Kidney tubule cell (primary cell): ENCODE measurements at regions not wholly inside any gene's neighbourhood (a gene's known extent, or its start where the extent isn't known, plus 50 kb on each side); places are given as distances from the start of the nearest gene placed in this dataset.
"Not testable (repeated sequence)": the region's sequence is repeated elsewhere in the genome, so short reads cannot be mapped to it uniquely, and the experiment has no call there.

Experiments
- DNase-seq: peaks from one replicate; pipeline ENCODE4 v3.0.0-alpha.2; 2018; ENCODE audit warnings: low spot score

DNA sequence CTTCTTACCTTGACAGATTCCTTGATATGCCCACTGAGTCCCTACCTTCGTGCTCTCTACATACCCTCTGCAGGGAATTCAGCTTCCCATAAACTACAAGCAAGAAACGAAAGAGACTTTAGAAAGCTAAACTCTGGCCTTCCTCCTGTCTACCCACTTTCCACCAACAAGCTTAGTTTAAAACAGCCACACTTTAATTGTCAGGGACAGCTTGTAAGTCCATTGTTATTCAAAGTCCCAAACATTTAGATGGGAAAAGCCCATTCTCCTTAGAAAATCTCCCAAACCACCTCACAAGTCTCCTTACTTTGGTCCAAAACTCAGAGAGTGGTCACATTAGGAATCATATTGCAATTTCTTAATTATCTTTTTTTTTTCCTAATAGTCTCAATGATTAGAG is 2695.8 kb downstream of the PCDH9 start:
- no peak for DNase-seq

DNA sequence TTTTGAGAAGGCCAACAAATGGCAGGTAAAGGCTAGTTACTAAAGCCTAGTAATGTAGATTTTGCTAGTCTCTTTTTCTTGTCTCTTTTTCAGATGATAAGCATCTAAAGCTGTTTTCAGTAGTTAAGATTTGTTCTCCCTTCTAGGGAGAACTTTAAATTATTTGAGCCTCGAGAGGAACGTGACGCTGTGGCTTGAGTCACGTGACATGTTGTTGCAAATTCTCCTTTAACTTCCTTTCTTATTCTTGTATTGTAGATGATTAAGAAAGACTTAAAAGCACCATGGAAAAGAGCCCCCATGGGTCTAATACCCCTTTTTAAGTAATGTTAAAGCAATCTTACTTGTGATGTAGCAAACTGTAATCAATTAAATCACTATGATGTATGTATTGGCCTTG is 2698.7 kb downstream of the PCDH9 start:
- DNase-seq, result no peak

DNA sequence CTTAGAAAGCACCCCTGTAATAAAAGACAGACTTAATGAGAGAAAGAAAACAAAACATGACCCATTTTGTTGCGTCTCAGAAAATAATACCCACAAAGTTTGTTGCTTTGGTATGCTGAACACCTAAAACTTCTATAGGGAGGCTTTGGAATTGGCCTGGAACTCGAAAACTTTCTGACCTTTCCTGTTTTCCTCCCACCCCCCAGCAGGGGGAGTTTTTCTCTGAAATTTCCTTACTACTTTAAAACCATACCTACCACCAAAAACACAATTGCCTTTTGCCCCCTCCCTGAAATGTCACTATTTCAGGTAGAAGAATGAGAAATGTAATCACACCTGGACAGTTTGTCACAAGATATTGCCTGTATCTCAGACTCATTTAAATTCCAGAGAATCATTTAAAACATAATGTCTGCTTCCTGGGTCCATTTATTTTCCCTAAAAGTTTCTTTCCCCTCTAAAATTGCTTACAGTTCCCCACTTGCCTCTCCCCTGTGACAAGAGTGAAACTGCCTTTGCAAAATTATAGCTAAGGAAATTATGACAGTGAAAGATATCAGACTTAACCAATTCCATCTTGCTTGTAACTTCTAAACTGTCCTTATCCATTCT is 2700.2 kb downstream of the PCDH9 start:
- DNase-seq, result peak; percentile 12

DNA sequence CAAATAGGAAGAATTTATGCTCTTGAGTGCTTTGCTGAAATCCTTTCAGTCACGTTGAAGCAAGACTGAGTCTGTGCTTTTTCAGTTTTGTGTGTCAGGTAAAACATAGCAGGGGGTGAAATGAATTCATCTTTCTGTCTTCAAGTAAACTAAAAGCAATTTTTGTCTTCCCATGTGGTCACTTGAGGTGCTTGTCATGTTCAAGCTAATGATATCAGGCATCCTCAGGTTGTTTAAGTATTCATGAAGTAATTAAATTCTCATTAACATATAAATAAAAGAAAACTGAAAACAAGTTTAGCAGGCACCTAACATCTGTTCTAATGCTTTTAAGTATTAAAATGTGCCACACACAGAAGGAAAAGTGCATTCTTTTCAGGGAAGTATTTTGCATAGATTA is 2701.3 kb downstream of the PCDH9 start:
- DNase-seq, result no peak

DNA sequence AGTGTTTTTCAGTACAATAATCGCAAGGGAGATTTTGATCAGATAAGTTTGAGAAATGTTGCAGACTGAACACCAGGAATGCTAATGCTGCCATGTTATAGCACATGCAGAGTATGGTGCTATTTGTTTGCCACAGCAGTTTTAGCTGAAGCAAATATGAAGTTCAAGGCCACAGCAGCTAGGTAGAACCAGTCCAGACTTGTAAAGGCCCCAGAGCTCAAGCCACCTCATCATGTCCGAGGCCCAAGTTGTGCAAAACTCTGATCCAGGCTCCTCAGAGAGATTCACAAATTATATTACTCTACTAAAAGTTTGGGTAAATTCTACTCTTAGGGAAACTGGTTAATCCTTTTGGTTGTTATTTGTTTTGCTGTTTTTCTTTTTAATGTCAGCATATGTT is 2702.6 kb downstream of the PCDH9 start:
- no peak for DNase-seq

DNA sequence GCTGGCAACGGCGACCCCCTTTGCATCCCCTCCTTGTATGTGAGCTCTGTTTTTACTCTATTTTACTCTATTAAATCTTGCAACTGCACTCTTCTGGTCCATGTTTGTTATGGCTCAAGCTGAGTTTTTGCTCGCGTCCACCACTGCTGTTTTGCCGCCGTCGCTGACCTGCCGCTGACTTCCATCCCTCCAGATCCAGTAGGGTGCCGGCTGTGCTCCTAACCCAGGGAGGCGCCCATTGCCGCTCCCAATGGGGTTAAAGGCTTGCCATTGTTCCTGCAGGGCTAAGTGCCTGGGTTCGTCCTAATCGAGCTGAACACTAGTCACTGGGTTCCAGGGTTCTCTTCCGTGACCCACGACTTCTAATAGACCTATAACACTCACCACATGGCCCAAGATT is 2704.4 kb downstream of the PCDH9 start:
- no peak for DNase-seq

DNA sequence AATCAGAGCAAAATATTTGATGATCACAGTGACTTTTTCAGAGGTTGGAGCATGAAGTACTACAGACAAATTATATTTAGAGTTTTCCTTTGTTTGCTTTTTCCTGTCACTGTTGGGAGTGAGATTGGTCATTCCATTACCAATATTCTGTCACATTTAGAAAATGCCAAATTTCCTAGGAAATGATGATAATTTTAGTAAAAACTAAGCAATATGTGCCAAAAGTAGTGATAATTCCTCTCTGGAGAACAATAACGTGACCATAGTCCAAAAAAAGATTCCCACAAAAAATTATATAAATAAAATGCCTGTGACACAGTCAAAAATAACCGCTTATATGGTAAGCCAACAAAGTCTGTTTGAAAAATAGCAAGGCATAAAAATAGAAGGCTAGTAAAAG is 2719.4 kb downstream of the PCDH9 start:
- no peak for DNase-seq

DNA sequence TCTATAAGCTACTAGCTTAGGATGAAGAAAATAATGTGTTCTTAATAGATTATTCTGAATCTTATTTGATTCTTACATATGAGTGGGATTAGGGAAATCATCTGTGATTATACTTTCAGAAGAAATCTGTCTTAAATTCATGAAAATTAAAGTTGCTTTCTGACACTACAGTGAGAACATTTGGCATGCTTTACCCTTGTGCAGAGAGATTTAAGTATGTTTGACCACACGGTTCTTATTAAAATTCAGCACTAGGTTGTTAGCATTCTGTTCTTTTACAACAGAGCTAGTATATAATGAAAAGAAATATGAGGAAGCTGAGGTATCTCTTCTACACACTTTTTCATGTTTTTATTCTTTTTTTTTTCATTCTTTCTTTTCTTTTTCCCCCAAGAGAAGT is 2723.9 kb downstream of the PCDH9 start:
- DNase-seq, result no peak

DNA sequence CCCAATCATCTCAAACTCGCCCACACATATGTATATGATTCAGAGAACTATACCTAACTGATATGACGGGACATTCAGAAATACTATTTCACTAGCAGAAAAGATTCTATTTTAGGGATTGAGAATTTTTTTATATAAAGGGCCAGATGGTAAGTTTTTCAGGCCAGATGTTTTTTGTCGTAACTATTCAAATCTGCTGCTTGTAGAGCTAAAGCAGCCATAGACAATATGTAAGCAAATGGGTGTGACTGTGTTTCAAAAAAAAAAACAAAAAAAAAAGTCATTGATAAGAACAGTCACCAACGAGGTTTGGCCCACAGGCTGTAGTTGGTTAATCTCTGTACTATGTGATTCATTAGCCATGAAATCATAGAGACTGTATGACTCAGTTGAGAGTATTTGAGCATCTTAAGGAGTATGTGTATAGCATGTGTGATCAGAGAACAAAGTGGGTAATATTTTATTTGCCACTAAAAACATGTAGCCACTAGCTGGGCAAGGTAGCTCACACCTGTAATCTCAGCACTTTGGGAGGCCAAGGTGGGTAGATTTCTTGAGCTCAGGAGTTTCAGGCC is 2724.7 kb downstream of the PCDH9 start:
- no peak for DNase-seq

DNA sequence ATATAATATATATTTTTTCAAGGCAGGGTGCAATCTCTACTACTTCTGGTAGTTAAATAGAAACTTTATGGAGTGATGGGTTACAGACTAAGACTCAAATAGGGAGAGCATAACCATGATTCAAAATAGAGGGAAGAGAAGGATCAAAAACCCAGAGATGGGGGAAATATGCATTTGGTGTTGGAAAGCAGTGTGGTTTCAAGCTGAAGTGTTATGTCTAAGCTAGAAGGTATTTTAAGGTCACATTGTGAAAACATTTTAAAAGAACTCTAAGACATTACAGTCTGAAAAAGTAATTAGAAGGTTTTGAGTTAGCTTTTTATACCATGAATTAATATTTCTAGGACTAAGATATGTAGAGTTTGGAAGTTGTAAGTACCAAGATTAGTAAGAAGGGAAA is 2741.4 kb downstream of the PCDH9 start:
- no peak for DNase-seq

DNA sequence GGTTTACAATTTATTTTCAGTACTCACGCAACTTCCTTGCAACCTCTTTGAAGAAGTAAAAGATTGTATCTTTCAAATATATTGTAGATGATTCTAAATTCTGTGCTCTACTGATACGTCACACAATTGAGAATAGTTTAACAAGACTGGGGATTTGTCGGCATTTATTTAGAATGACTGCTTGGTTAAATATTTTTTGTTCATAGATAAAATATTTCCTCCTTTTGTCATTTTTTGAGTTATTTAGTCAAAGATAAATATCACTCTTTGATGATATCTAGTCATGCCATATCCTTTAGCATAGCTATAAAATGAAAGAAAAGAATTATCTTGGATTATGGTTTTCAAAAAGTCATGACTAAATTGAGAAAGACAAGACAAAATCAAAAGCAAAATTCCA is 2747.8 kb downstream of the PCDH9 start:
- no peak for DNase-seq

DNA sequence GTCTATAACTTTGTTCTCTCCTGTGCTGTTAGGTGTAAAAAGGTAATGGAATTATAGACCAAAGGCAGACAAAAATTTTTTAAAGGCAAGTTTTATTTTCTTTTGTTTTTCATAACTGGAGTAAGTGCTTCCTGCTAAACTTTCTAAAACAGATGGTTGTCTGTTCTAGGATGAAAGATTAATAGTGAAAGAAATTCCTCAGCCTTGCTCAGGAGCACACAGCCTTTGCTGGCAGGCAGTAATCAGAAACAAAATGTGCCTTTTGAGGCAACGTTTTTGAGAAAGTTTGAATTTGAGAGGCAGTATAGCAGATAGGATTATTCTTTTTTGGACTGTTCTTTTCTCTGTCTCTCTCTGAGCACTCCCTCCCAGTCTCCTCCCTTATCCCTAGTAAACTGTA is 2749.5 kb downstream of the PCDH9 start:
- DNase-seq, result no peak

DNA sequence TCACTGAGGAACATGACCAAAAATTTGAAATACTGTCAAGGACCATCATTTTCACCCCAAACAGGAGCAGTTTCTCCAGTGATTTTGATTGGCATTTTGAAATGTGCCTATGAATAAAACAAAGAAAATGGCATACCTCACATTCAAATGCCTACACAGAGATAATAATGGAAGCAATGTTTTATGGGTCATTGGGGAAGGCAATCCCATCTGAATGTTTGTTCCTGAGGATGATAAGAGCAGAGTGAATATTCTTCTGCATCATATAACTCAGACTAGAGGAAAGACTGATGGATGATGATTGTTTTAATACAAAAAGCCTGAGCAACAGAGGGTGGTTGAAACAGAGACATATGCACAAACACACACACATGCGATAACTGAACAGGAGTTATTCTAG is 2749.9 kb downstream of the PCDH9 start:
- DNase-seq, result no peak

DNA sequence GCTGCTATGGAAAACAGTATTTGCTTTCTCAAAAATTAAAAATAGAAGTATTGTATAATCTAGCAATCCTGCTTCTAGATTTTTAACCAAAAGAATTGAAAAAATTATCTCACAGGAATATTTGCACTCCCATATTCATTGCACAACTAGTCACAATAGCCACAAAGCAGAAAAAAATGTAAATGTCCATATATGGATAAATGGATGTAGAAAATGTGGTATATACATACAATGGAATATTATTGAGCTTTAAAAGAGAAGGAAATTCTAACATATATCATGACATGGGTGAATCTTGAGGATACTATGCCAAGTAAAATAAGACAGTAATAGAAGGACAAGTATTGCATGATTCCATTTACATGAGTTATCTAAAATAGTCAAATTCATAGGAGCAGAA is 2753.0 kb downstream of the PCDH9 start:
- DNase-seq, result no peak

DNA sequence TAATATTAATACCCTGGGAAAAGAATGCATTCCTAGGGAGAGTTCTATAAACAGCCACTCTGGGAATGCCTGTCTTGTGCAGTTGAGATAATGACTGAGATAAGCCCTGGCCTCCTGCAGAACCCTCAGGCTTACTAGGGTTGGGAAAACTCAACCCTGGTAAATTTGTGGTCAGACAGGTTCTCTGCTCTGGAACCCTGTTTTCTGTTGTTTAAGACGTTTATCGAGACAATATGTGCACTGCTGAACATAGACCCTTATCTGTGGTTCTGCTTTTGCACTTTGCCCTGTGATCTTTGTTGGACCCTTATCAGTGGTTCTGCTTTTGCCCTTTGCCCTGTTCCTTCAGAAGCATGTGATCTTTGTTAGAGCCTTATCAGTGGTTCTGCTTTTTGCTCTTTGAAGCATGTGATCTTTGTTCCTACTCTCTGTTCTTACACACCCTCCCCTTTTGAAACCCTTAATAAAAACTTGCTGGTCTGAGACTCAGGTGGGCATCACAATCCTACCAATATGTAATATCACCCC is 2754.0 kb downstream of the PCDH9 start:
- not testable (repeated sequence) for DNase-seq

DNA sequence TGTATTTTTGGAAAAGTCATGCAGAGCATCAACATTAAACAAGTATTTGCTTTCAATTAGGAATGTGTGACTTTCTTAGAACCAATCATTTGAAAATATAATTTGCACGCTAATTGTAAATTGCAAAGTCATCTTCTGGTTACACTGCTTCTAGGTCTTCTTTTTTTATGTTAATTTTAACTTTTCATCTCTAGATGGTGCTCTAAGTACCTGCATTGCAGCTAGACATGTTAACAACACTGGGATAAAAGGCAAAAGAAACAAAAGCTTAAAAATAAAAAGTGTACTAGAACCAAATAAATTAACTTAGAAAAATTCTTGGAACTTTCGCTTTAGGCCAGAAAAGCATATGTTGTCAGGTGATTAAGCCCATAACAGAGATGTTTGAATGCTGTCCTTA is 2758.2 kb downstream of the PCDH9 start:
- peak; percentile 18 for DNase-seq

DNA sequence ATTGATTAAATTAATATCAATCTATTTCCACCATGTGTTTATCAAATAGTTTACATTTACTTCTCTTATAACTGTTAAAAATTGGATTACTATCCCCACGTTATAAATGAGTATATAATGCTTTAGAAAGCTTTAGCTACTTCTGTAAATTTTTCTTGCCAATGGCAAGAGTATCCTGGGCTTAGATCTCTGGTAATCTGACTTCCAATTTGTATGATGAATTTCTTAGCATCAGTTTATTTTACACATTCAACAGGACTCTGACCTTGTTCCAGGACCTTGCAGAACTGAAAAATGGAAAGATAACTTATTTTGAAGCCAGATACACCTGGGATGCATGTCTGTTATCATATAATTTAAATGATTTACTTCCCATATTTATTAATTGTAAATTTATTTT is 2759.4 kb downstream of the PCDH9 start:
- DNase-seq, result no peak

DNA sequence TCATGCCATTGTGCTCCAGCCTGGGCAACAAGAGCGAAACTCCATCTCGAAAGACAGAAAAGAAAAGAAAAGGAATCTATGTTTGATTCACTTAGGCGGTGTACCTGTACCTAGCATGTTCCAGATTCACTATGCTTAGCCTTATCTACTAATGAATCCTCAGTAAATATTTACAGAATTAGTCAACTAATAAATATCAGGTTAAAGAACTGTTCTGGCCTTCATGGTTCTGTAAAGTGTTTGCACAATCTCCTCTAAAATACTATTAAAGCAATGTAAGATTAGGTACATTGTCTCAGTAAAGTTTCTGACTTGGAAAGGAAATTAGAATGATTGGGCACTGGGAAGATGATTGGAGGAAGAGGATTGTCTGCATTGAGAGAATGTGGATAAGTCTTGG is 2770.4 kb downstream of the PCDH9 start:
- no peak for DNase-seq

DNA sequence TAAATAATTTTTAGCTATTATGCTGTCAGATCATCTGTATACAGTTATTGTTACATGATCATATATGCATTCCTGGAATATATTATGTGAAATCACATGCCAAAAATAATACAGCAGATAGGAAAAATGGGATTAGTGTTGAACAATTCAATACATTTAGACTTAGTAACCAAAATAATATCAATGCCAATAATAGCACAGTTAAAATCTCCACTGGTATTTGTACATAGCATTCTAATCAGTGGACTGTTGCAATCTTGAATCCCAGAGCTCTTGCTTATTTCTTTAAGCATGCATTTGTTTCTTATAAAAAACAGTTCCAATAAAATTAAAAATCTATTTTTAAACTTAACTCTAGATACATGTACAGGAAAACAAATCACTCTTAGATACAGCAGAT is 2772.2 kb downstream of the PCDH9 start:
- no peak for DNase-seq

DNA sequence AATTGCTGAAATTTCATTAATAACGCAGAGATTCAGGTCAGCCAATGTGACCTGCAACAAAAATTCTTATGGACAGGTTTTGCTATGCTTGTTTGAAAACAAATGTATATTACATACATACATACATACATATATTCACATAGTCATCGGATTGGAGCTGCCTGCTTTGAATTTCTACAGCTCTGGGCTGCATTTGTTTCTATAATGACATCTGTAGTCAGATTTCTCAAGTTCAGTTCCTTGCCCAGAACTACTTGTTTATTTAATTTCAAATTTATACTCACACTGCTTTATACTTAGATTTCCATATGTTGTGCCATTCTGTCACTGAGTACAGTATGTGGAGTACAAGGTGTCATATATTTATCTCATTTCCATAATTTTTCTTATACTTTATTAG is 2775.0 kb downstream of the PCDH9 start:
- DNase-seq, result no peak

DNA sequence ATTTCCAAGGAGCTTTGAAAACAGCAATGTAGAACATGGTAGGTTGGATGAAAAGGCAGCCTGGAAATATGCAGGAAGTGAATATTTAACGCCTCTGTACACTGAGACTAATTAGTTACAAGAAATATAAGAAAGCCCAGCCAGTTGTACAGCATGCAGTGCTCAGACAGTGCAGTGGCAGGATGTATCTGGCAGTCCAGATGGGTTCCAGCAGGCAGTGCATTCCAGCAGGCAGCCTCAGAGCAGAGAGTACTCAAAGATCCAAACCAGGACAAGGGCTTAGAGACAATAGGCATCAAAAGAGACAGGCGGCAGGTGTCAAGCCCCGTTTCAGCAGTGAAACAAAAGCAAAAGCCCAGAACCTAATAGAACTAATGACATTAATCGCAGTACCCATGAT is 2776.3 kb downstream of the PCDH9 start:
- DNase-seq, result no peak

DNA sequence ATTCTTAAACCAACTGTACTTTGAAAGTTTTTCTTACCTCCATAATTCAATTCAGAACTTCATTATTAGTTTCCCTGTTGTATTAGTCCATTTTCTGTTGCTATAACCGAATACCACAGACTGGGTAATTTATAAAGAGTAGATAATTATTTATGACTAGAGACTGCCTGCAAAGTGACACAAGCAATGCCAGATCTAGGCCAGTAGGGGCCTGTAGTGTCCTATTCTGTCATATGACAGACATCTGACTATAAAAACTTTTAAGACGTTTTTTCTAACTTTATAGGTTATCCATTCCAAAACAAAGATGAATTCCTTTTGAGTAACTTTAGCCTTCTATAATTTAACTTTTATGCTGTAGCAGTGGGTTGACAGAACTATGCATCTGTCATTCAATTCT is 2783.8 kb downstream of the PCDH9 start:
- no peak for DNase-seq

DNA sequence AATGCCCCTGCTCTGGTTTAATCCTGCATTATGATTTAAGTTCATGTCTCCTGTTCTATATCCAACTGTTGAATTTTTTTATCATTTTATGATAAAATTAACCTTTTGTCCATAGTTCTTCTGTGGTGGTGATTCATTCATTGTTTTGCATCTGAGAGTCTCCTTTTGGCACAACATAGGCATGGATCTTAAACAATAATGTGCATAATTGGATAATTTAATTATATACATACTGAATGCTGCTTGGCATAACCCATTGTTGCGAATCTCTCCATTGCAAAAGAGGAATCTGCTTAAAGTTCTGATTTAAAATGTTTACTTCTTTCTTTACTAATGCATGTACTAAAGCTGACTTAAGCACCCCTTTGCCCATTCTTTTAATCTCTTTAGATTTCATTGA is 2788.4 kb downstream of the PCDH9 start:
- DNase-seq, result no peak

DNA sequence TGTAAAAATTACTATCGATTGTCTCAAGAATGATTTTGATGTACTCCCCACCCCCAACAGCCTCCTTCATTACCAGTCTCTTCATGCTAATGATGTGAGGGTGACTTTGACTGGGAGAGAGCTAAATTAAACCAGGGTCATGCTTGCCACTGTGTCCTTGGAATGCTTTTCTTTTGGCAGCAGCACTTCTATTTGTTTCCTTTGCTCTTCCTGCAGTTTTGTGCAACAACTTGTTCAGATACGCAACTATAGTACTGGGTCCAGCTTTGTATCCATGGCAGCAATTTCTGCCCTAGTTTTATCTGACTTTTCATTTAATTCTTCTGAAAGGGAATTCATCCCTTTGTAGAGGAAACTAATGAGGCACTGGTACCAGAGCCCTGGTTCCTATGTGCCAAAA is 2792.1 kb downstream of the PCDH9 start:
- DNase-seq, result no peak
